OCI-LY1 (cell line): ENCODE measurements at regions not wholly inside any gene's neighbourhood (a gene's known extent, or its start where the extent isn't known, plus 50 kb on each side); places are given as distances from the start of the nearest gene placed in this dataset.

Experiments used
- H2AFZ ChIP-seq: fragments of 200-600 bp; sonication (generic), shearing (Covaris generic); 2 replicates; pipeline ENCODE4 v1.6.0; 2014; ENCODE audit warnings: antibody characterized with exemption, mild to moderate bottlenecking, low read length
- H3F3A ChIP-seq: fragments of 200-600 bp; sonication (generic), shearing (Covaris generic); 2 replicates; pipeline ENCODE4 v1.6.0; 2014; ENCODE audit warnings: mild to moderate bottlenecking, antibody characterized with exemption, low read length, moderate library complexity; ENCODE audit not compliant: insufficient read depth
- H3K27ac ChIP-seq: fragments of 200-600 bp; sonication (generic); 2 replicates; pipeline ENCODE4 v1.5.1; 2014; ENCODE audit warnings: low read length, mixed run types, mild to moderate bottlenecking, low read depth; ENCODE audit not compliant: poor library complexity, severe bottlenecking
- H3K27me3 ChIP-seq: fragments of 200-600 bp; sonication (generic); 2 replicates; pipeline ENCODE4 v1.6.0; 2014; ENCODE audit warnings: antibody characterized with exemption, mild to moderate bottlenecking, low read length, moderate library complexity; ENCODE audit not compliant: insufficient read depth
- H3K36me3 ChIP-seq: fragments of 200-600 bp; sonication (generic); 2 replicates; pipeline ENCODE4 v1.6.1; 2014; ENCODE audit warnings: mild to moderate bottlenecking, antibody characterized with exemption, low read length, moderate library complexity, mixed read lengths; ENCODE audit not compliant: insufficient read depth
- H3K4me1 ChIP-seq: fragments of 200-600 bp; sonication (generic); 2 replicates; pipeline ENCODE4 v1.5.1; 2014; ENCODE audit warnings: mild to moderate bottlenecking, low read length, moderate library complexity; ENCODE audit not compliant: insufficient read depth, severe bottlenecking
- H3K4me2 ChIP-seq: fragments of 200-600 bp; sonication (generic), shearing (Covaris generic); 2 replicates; pipeline ENCODE4 v1.6.1; 2014; ENCODE audit warnings: low read length
- H3K4me3 ChIP-seq: fragments of 200-600 bp; sonication (generic); 2 replicates; pipeline ENCODE4 v1.5.1; 2014; ENCODE audit warnings: low read length, low read depth, mild to moderate bottlenecking, mixed read lengths; ENCODE audit not compliant: poor library complexity, severe bottlenecking
- H3K79me2 ChIP-seq: fragments of 200-600 bp; shearing (Covaris generic); 2 replicates; pipeline ENCODE4 v1.6.1; 2016; ENCODE audit warnings: mixed run types, low read length, mixed read lengths; ENCODE audit not compliant: insufficient read depth
- H3K9ac ChIP-seq: fragments of 200-600 bp; sonication (generic), shearing (Covaris generic); 2 replicates; pipeline ENCODE4 v1.6.1; 2014; ENCODE audit warnings: mild to moderate bottlenecking, low read length, mixed read lengths
- H3K9me2 ChIP-seq: fragments of 200-600 bp; sonication (generic), shearing (Covaris generic); 2 replicates; pipeline ENCODE4 v1.6.1; 2014; ENCODE audit warnings: low read depth, mild to moderate bottlenecking, low read length, mixed read lengths
- H3K9me3 ChIP-seq: fragments of 200-600 bp; shearing (Covaris generic); 2 replicates; pipeline ENCODE4 v1.6.1; 2014; ENCODE audit warnings: low read length, mixed read lengths
- H4K20me1 ChIP-seq: fragments of 200-600 bp; sonication (generic), shearing (Covaris generic); 2 replicates; pipeline ENCODE4 v1.6.0; 2016; ENCODE audit warnings: mild to moderate bottlenecking, low read length; ENCODE audit not compliant: insufficient read depth
- EZH2 ChIP-seq: fragments of 200-600 bp; sonication (generic), shearing (Covaris generic); IDR thresholded peaks from 2 replicates; pipeline ENCODE4 v1.8.0; 2017; ENCODE audit warnings: borderline replicate concordance, mixed run types, mild to moderate bottlenecking, antibody characterized with exemption, low read length, moderate library complexity, mixed read lengths
- TF ChIP-seq, protein P1 (sequence below): fragments of 200-600 bp; sonication (generic), shearing (Covaris generic); IDR thresholded peaks from 2 replicates; pipeline ENCODE4 v1.5.1; 2017; ENCODE audit warnings: mild to moderate bottlenecking, antibody characterized with exemption, low read length, moderate library complexity, mixed read lengths

DNA sequence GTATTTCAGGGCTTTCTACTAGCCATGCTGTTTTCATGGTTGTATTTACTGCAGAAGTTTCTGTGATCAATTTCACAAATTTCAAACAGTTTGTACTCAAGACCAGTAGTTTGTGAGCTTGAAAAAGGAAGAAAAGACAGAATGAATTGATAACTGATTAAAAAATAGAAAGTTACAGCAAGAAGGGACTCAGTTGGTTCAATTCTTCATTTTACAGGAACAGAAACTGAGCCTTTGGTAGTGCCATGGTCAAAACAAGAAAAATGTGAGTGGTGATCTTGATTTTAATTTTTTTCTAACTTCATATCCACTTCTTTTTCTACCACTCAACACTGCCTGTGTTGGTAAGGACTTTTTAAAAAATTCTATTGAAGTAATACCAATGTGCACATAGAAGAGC lies 206.6 kb upstream of the NREP start:
- no peaks in the 10 kb centered on the region for H4K20me1 ChIP-seq
- H3K9me3 ChIP-seq, result 0 out of 2 replicates have a peak, but pooled peaks cover 5% of the 10 kb centered on the region
- H3K4me2 ChIP-seq, result no peak overlapping the region
- no peak overlapping the region for H2AFZ ChIP-seq
- H3F3A ChIP-seq, result no peaks in the 10 kb centered on the region
- H3K27ac ChIP-seq, result no peak overlapping the region
- no peak overlapping the region for H3K4me3 ChIP-seq
- no peak overlapping the region for H3K9ac ChIP-seq
- H3K9me2 ChIP-seq, result no peaks in the 10 kb centered on the region
- no peaks in the 10 kb centered on the region for H3K36me3 ChIP-seq
- TF ChIP-seq, protein P1, sequence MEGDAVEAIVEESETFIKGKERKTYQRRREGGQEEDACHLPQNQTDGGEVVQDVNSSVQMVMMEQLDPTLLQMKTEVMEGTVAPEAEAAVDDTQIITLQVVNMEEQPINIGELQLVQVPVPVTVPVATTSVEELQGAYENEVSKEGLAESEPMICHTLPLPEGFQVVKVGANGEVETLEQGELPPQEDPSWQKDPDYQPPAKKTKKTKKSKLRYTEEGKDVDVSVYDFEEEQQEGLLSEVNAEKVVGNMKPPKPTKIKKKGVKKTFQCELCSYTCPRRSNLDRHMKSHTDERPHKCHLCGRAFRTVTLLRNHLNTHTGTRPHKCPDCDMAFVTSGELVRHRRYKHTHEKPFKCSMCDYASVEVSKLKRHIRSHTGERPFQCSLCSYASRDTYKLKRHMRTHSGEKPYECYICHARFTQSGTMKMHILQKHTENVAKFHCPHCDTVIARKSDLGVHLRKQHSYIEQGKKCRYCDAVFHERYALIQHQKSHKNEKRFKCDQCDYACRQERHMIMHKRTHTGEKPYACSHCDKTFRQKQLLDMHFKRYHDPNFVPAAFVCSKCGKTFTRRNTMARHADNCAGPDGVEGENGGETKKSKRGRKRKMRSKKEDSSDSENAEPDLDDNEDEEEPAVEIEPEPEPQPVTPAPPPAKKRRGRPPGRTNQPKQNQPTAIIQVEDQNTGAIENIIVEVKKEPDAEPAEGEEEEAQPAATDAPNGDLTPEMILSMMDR, result no peak
- TF ChIP-seq EZH2, result no peak
- H3K79me2 ChIP-seq, result no peaks in the 10 kb centered on the region
- no peaks in the 10 kb centered on the region for H3K4me1 ChIP-seq
- H3K27me3 ChIP-seq, result no peaks in the 10 kb centered on the region

- Histone ChIP-seq H2AFZ (no peak overlapping the region), H3K9me3 (0 out of 2 replicates have a peak, but pooled peaks cover 5% of the 10 kb centered on the region), H3F3A (no peaks in the 10 kb centered on the region), H3K9ac (no peak overlapping the region), H3K27ac (no peak overlapping the region), H3K27me3 (no peaks in the 10 kb centered on the region), H3K9me2 (no peaks in the 10 kb centered on the region), H3K4me2 (no peak overlapping the region), H3K36me3 (no peaks in the 10 kb centered on the region), H3K4me1 (no peaks in the 10 kb centered on the region), H4K20me1 (no peaks in the 10 kb centered on the region), H3K79me2 (no peaks in the 10 kb centered on the region), H3K4me3 (no peak overlapping the region)
- no peak for TF ChIP-seq EZH2
- TF ChIP-seq, protein P1, result no peak
These were observed 205.9 kb upstream of the NREP start for GRCh38 chr5:111962906-111963305.

DNA sequence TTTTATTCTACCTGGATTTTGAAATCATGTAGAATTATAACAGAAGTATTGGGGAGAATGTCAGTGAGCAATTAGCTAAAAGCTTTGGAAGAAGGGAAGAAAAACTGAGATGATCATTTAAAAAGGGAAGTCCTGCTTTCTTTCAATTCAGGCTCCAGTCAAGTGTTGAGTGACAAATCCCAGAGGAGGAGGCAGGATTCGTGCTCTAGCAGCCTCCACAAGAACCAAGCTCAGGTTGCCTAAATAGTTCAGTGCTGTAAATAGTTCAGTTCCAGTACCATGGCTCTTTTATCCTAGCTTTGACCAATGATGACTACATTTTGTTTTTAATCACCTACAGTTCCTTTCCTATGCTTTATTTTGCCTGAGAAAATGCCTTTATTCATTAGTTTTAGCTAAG lies 204.9 kb upstream of the NREP start:
- Histone ChIP-seq H3K79me2 (no peaks in the 10 kb centered on the region), H3K36me3 (no peaks in the 10 kb centered on the region), H3K9me2 (no peaks in the 10 kb centered on the region), H3K9ac (no peak overlapping the region), H3K4me1 (no peaks in the 10 kb centered on the region), H3K27ac (no peak overlapping the region), H2AFZ (no peak overlapping the region), H3K27me3 (no peaks in the 10 kb centered on the region), H3K9me3 (0 out of 2 replicates have a peak, but pooled peaks cover 5% of the 10 kb centered on the region), H3K4me3 (no peak overlapping the region), H4K20me1 (no peaks in the 10 kb centered on the region), H3F3A (no peaks in the 10 kb centered on the region), H3K4me2 (no peak overlapping the region)
- TF ChIP-seq EZH2, result no peak
- TF ChIP-seq, protein P1, result no peak
